Astrocyte of the spinal cord (primary cell): ENCODE measurements at regions not wholly inside any gene's neighbourhood (a gene's known extent, or its start where the extent isn't known, plus 50 kb on each side); places are given as distances from the start of the nearest gene placed in this dataset.
"Not testable (repeated sequence)": the region's sequence is repeated elsewhere in the genome, so short reads cannot be mapped to it uniquely, and the experiment has no call there.

Experiments
- DNase-seq: peaks from one replicate; pipeline ENCODE4 v3.0.0; 2011; ENCODE audit warnings: low read depth, low spot score
- H3K4me3 ChIP-seq: 2 replicates; pipeline ENCODE4 v1.5.1; 2011; ENCODE audit warnings: low read depth, mild to moderate bottlenecking, low read length, moderate library complexity
- CTCF ChIP-seq: IDR thresholded peaks from 2 replicates; pipeline ENCODE4 v1.5.1; 2012; ENCODE audit warnings: low read depth, mild to moderate bottlenecking, low read length, inconsistent platforms
- in situ Hi-C: cut with HindIII; loops from 2 replicates; pipeline ENCODE4 v1.10.0; 2017; ENCODE audit warnings: low sequenced_read_pairs

- peak; percentile 23 for DNase-seq
- in situ Hi-C loops, result no loop called here
- no peak for TF ChIP-seq CTCF
- no peak overlapping the region for H3K4me3 ChIP-seq
Measured at GRCh38 chr2:36172824-36173223, 182.8 kb upstream of the CRIM1 start.

GRCh38 chr2:36170805-36171204, 184.8 kb upstream of the CRIM1 start:
- TF ChIP-seq CTCF, result no peak
- H3K4me3 ChIP-seq, result no peak overlapping the region
- no peak for DNase-seq
- in situ Hi-C loops, result no loop called here

GRCh38 chr2:36169843-36170242, 185.7 kb upstream of the CRIM1 start:
- DNase-seq, result no peak
- TF ChIP-seq CTCF, result no peak
- in situ Hi-C loops, result no loop called here
- H3K4me3 ChIP-seq, result no peak overlapping the region

- H3K4me3 ChIP-seq, result no peak overlapping the region
- no peak for TF ChIP-seq CTCF
- DNase-seq, result no peak
- in situ Hi-C loops, result no loop called here
Measured at GRCh38 chr2:36168115-36168514, 187.5 kb upstream of the CRIM1 start.

- no peak overlapping the region for H3K4me3 ChIP-seq
- no peak for DNase-seq
- TF ChIP-seq CTCF, result no peak
- in situ Hi-C loops, result no loop called here
Measured at GRCh38 chr2:36165132-36165531, 190.4 kb upstream of the CRIM1 start.

- no peak overlapping the region for H3K4me3 ChIP-seq
- in situ Hi-C loops, result no loop called here
- TF ChIP-seq CTCF, result no peak
- DNase-seq, result no peak
Measured at GRCh38 chr2:36163520-36164254, 191.9 kb upstream of the CRIM1 start.

- in situ Hi-C loops, H3K4me3 ChIP-seq, DNase-seq: not testable (repeated sequence)
Measured at GRCh38 chr2:36157093-36157492, 198.5 kb upstream of the CRIM1 start.
